AG04450 (cell line): ENCODE measurements at regions not wholly inside any gene's neighbourhood (a gene's known extent, or its start where the extent isn't known, plus 50 kb on each side); places are given as distances from the start of the nearest gene placed in this dataset.

Experiments used
- CTCF ChIA-PET: fragments of 300-600, 350-600 bp; formaldehyde crosslinking; extraction: SDS; loops from one replicate; lab custom pipeline; 2022; ENCODE audit warnings: antibody characterized with exemption, inconsistent platforms; lab: Charles Lee
- POLR2A ChIA-PET: fragments of 350-600 bp; formaldehyde crosslinking; extraction: SDS; loops from one replicate; lab custom pipeline; 2021; ENCODE audit warnings: antibody characterized with exemption, inconsistent platforms; lab: Yijun Ruan, JAX
- DNase-seq: peaks from one replicate; pipeline ENCODE4 v3.0.0-alpha.2; 2011; ENCODE audit warnings: low read depth, low spot score
- H3K27ac ChIP-seq: one replicate; pipeline ENCODE4 v1.5.1; 2012; ENCODE audit warnings: low read depth, low read length, control low read depth
- H3K27me3 ChIP-seq: one replicate; pipeline ENCODE4 v1.6.0; 2012; ENCODE audit warnings: low read length; ENCODE audit not compliant: control insufficient read depth, insufficient read depth
- H3K4me3 ChIP-seq: 2 replicates; pipeline ENCODE4 v1.5.1; 2011; ENCODE audit warnings: mild to moderate bottlenecking, low read depth, low read length, control low read depth
- H3K9me3 ChIP-seq: 2 replicates; pipeline ENCODE4 v1.5.1; 2012; ENCODE audit warnings: low read length; ENCODE audit not compliant: control insufficient read depth, insufficient read depth
- CTCF ChIP-seq: IDR thresholded peaks from 2 replicates; pipeline ENCODE4 v1.5.1; 2011; ENCODE audit warnings: low read depth, low read length, control low read depth, inconsistent platforms

- CTCF ChIA-PET: no interaction called here
- no peak for DNase-seq
These were observed 378.5 kb upstream of the MGAT4C start for GRCh38 chr12:86634456-86635410.

GRCh38 chr12:86627001-86627400 is 370.8 kb upstream of the MGAT4C start:
- TF ChIP-seq CTCF: no peak
- H3K9me3 ChIP-seq: peaks cover 3% of the 10 kb centered on the region; the same call in 1 of the 2 replicates
- CTCF ChIA-PET: no interaction called here
- POLR2A ChIA-PET: no interaction called here
- H3K27ac ChIP-seq: no peak overlapping the region
- no peak for DNase-seq
- H3K27me3 ChIP-seq: no peaks in the 10 kb centered on the region
- H3K4me3 ChIP-seq: no peak overlapping the region

More at GRCh38 chr12:86634456-86635410, 378.5 kb upstream of the MGAT4C start:
- no peak for TF ChIP-seq CTCF
- Histone ChIP-seq H3K27ac (no peak overlapping the region), H3K27me3 (no peaks in the 10 kb centered on the region), H3K4me3 (no peak overlapping the region), H3K9me3 (no peaks in the 10 kb centered on the region)
- POLR2A ChIA-PET: no interaction called here

GRCh38 chr12:86623267-86623666 is 367.1 kb upstream of the MGAT4C start:
- no peak for TF ChIP-seq CTCF
- Histone ChIP-seq H3K27ac (no peak overlapping the region), H3K9me3 (peaks cover 3% of the 10 kb centered on the region; the same call in 1 of the 2 replicates), H3K27me3 (no peaks in the 10 kb centered on the region), H3K4me3 (no peak overlapping the region)
- no peak for DNase-seq
- CTCF ChIA-PET: no interaction called here
- POLR2A ChIA-PET: no interaction called here

- H3K27ac ChIP-seq: no peak overlapping the region
- POLR2A ChIA-PET: no interaction called here
- no peak overlapping the region for H3K4me3 ChIP-seq
- H3K9me3 ChIP-seq: peaks cover 3% of the 10 kb centered on the region; the same call in 1 of the 2 replicates
- no peaks in the 10 kb centered on the region for H3K27me3 ChIP-seq
- DNase-seq: no peak
- CTCF ChIA-PET: no interaction called here
- no peak for TF ChIP-seq CTCF
These were observed 365.8 kb upstream of the MGAT4C start for GRCh38 chr12:86621957-86622356.

GRCh38 chr12:86613311-86613710 is 357.1 kb upstream of the MGAT4C start:
- no peaks in the 10 kb centered on the region for H3K27me3 ChIP-seq
- no peak overlapping the region for H3K27ac ChIP-seq
- no peak overlapping the region for H3K4me3 ChIP-seq
- POLR2A ChIA-PET: interaction anchor here (0.7 kb wide), 1 partner anchor 291 kb away, joined by 4 read pairs; no protein-coding TSS in a partner anchor
- no peaks in the 10 kb centered on the region for H3K9me3 ChIP-seq
- no peak for DNase-seq
- no peak for TF ChIP-seq CTCF
- CTCF ChIA-PET: no interaction called here
